ENCODE measurements at regions not wholly inside any gene's neighbourhood (a gene's known extent, or its start where the extent isn't known, plus 50 kb on each side); places are given as distances from the start of the nearest gene placed in this dataset.

DNA sequence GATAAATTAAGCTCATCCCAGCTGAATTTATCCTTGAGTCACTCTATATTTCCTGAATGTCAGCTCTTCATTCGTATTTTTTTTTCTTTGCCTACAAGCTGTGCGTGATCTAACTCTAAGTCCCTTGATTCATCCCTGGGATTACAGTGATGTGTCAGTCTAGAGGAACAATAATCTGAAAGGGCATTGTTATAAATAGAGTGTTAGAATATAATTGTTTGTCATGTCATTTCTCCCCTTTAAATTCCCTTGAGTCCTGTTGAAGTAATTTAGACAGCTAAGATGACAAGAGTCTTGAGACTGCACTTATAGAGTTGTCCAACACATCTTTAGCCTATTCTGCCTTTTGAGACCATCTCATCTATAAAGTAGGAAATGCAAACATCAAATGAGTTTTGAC lies 621.8 kb downstream of the ZIC1 start:
- TF ChIP-seq, protein P1, sequence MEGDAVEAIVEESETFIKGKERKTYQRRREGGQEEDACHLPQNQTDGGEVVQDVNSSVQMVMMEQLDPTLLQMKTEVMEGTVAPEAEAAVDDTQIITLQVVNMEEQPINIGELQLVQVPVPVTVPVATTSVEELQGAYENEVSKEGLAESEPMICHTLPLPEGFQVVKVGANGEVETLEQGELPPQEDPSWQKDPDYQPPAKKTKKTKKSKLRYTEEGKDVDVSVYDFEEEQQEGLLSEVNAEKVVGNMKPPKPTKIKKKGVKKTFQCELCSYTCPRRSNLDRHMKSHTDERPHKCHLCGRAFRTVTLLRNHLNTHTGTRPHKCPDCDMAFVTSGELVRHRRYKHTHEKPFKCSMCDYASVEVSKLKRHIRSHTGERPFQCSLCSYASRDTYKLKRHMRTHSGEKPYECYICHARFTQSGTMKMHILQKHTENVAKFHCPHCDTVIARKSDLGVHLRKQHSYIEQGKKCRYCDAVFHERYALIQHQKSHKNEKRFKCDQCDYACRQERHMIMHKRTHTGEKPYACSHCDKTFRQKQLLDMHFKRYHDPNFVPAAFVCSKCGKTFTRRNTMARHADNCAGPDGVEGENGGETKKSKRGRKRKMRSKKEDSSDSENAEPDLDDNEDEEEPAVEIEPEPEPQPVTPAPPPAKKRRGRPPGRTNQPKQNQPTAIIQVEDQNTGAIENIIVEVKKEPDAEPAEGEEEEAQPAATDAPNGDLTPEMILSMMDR (IDR thresholded peaks at IDR 0.05; ENCODE audit: insufficient read depth, low read length, poor library complexity, severe bottlenecking) = no peak
- no peak for TF ChIP-seq EZH2phosphoT487 (conservative IDR thresholded peaks at IDR 0.05; ENCODE audit: low read length)
- Histone ChIP-seq H3K79me2 (ENCODE audit: insufficient read depth, low read length) (no peaks in the 10 kb centered on the region), H2AFZ (ENCODE audit: low read depth, low read length, severe bottlenecking) (no peak overlapping the region), H4K20me1 (ENCODE audit: low read depth, low read length) (no peaks in the 10 kb centered on the region), H3K27ac (ENCODE audit: low read depth, low read length) (no peak overlapping the region), H3K9ac (ENCODE audit: low read length) (no peak overlapping the region), H3K9me3 (ENCODE audit: insufficient read depth, low read length) (no peaks in the 10 kb centered on the region), H3K4me3 (ENCODE audit: insufficient read depth, low read length, poor library complexity, severe bottlenecking) (no peak overlapping the region), H3F3A (ENCODE audit: insufficient read depth) (no peaks in the 10 kb centered on the region), H3K36me3 (ENCODE audit: low read length) (no peaks in the 10 kb centered on the region), H3K27me3 (ENCODE audit: low read length) (no peaks in the 10 kb centered on the region), H3K4me2 (ENCODE audit: low read depth, low read length, poor library complexity, severe bottlenecking) (no peak overlapping the region), H3K9me2 (replicated peaks; ENCODE audit: insufficient read depth, low read length) (no peaks in the 10 kb centered on the region)

DNA sequence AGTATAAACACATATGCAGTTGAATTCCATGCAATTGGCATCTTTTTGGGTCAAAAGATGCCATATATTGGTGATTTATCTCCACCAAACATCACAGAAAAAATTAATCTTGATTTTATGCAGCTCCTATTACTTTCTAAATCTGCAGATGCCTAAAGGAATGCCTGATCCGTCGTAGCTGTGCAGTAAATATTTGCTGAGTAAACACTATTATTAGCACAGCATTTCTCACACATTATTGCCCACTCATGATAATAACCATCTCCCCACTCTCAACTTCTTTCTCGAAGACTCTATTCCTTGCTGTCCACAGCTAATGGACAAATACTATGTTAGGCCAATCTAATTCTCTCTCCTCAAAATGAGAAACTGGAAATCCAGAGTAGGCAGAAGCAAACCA lies 625.2 kb downstream of the ZIC1 start:
- Histone ChIP-seq H3K4me3 (ENCODE audit: insufficient read depth, low read length, poor library complexity, severe bottlenecking) (no peak overlapping the region), H3F3A (ENCODE audit: insufficient read depth) (no peaks in the 10 kb centered on the region), H3K36me3 (ENCODE audit: low read length) (no peaks in the 10 kb centered on the region), H3K27ac (ENCODE audit: low read depth, low read length) (no peak overlapping the region), H3K9ac (ENCODE audit: low read length) (no peak overlapping the region), H3K4me2 (ENCODE audit: low read depth, low read length, poor library complexity, severe bottlenecking) (no peak overlapping the region), H3K79me2 (ENCODE audit: insufficient read depth, low read length) (no peaks in the 10 kb centered on the region), H3K27me3 (ENCODE audit: low read length) (no peaks in the 10 kb centered on the region), H3K9me2 (replicated peaks; ENCODE audit: insufficient read depth, low read length) (no peaks in the 10 kb centered on the region), H2AFZ (ENCODE audit: low read depth, low read length, severe bottlenecking) (no peak overlapping the region), H4K20me1 (ENCODE audit: low read depth, low read length) (no peaks in the 10 kb centered on the region), H3K9me3 (ENCODE audit: insufficient read depth, low read length) (no peaks in the 10 kb centered on the region)
- TF ChIP-seq, protein P1 (IDR thresholded peaks at IDR 0.05; ENCODE audit: insufficient read depth, low read length, poor library complexity, severe bottlenecking) = no peak
- no peak for TF ChIP-seq EZH2phosphoT487 (conservative IDR thresholded peaks at IDR 0.05; ENCODE audit: low read length)

DNA sequence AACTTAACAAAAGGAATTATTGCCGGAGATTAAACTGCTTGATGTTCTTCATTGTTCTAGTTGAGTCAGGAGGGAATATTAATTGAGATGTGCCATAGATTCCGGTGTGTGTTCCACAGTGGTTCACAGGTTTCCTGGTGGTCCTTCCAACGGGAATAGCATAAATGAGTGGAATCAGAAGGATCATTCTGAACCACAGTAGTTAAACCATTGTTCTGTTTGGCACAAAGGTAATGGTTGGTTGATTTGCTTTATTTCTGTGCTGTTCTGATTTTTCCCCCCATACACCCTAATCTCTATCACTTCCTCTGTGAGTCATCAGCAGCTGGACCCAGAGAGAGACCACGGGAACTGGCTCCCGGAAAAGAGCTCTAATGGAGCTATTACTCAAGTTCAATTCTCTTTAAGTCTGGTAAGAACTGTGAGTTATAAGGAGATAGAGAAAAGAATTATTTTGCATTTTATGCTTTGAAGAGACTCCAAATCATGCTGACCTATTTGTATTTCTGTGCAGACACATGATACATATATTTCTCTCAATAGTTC lies 627.2 kb downstream of the ZIC1 start:
- Histone ChIP-seq H3K9me3 (ENCODE audit: insufficient read depth, low read length) (no peaks in the 10 kb centered on the region), H3F3A (ENCODE audit: insufficient read depth) (no peaks in the 10 kb centered on the region), H3K4me3 (ENCODE audit: insufficient read depth, low read length, poor library complexity, severe bottlenecking) (no peak overlapping the region), H3K27ac (ENCODE audit: low read depth, low read length) (no peak overlapping the region), H4K20me1 (ENCODE audit: low read depth, low read length) (no peaks in the 10 kb centered on the region), H3K27me3 (ENCODE audit: low read length) (no peaks in the 10 kb centered on the region), H3K9ac (ENCODE audit: low read length) (no peak overlapping the region), H3K9me2 (replicated peaks; ENCODE audit: insufficient read depth, low read length) (no peaks in the 10 kb centered on the region), H2AFZ (ENCODE audit: low read depth, low read length, severe bottlenecking) (no peak overlapping the region), H3K4me2 (ENCODE audit: low read depth, low read length, poor library complexity, severe bottlenecking) (no peak overlapping the region), H3K36me3 (ENCODE audit: low read length) (no peaks in the 10 kb centered on the region), H3K79me2 (ENCODE audit: insufficient read depth, low read length) (no peaks in the 10 kb centered on the region)
- TF ChIP-seq, protein P1 (IDR thresholded peaks at IDR 0.05; ENCODE audit: insufficient read depth, low read length, poor library complexity, severe bottlenecking) = no peak
- TF ChIP-seq EZH2phosphoT487 (conservative IDR thresholded peaks at IDR 0.05; ENCODE audit: low read length) = no peak
